ENCODE measurements at regions not wholly inside any gene's neighbourhood (a gene's known extent, or its start where the extent isn't known, plus 50 kb on each side); places are given as distances from the start of the nearest gene placed in this dataset.

DNA sequence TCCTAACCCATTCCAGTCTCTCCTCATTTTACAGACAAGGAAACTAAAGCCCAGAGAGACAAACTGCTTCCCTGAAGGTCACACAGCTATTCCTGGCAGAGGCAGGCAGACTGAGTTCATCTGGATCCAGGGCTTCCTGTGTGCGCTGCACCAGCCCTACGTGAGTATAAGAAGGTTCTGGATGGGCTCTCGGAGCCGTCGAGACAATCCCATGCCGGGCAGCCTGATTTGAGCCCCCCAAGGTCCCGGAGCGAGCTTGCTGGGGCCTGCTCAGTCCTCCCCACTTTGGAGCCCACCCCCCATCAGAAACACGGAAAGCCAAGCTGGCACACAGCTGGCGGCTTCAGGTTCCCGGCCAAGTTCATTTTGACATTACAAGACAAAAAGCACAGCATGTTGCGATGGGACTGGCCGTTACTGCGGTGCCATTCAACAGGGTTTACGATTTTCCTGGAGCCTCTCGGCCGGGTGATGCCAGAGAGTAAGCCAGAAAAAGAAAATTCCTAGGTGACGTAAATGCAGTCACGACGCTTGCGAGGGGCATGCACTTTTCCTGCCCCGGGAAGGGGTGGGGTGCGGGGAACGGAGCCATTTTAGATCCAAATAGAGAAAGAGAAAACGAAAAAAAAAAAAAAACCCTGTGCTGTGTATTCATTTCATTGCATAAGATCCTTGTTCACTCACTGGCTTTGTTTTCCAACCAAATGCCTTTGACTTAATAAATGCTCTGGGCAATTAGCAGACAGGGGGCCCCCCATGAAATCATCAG, 167.1 kb upstream of the FOXF1 start:
- no peak for TF ChIP-seq CTCF (IDR thresholded peaks at IDR 0.05; ENCODE audit: low read length)
- no peak for TF ChIP-seq EZH2 (optimal IDR thresholded peaks at IDR 0.05; ENCODE audit: low read depth, low read length)
